ENCODE measurements at regions not wholly inside any gene's neighbourhood (a gene's known extent, or its start where the extent isn't known, plus 50 kb on each side); places are given as distances from the start of the nearest gene placed in this dataset.

DNA sequence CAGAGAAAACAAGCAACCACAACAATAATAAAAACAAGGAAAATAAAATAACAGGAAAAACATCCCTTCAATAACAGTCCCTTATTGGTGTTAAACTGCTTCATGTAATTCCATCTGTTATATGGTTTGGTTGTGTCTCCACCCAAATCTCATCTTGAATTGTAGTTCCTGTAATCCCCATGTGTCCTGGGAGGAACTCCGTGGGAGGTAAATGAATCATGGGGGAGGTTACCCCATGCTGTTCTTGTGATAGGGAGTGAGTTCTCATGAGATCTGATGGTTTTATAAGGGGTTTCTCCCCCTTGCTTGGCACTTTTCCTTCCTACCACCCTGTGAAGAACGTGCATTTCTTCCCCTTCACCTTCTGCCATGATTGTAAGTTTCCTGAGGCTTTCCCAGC lies 369.8 kb downstream of the TMEM232 start:
- DNase-seq (ENCODE audit: low read depth) = no peak

DNA sequence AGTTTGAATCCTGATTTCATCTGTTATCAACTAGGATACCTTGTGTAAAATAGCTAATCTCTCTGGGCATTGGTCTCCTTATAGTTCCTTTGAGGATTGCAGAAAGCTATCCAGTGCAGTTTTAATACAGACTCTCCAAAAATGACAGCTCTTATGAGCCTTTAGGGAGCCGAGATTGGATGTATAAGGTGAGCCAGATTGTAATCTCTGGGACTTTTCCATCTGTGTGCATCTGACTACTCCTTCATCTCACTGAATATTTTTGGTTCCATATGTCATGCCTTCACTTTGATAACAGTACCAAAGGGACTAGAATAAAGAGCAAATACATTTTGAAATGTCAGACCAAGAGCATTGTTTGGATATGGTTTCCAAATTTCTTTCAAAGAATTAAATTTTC lies 367.2 kb downstream of the TMEM232 start:
- no peak for DNase-seq (ENCODE audit: low read depth)

DNA sequence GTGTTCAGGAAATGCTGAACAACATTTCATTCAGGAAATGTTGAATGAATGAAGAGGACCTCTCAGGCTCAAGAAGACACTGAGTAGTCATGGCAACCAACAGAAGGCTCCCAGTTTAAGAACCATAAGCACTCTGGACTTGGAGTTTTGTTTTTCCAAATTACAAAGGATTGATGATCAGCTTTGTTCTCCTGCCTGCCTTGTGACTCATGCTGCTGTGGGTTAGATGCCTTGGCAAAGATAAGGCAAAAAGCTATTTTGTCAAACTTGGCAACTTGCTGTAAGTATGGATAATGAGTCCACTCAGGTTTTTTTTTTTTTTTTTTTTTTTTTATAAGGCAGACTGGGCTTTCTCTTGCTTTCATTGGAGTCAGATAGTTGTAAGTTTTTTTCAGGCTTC lies 365.0 kb downstream of the TMEM232 start:
- DNase-seq (ENCODE audit: low read depth) = no peak

DNA sequence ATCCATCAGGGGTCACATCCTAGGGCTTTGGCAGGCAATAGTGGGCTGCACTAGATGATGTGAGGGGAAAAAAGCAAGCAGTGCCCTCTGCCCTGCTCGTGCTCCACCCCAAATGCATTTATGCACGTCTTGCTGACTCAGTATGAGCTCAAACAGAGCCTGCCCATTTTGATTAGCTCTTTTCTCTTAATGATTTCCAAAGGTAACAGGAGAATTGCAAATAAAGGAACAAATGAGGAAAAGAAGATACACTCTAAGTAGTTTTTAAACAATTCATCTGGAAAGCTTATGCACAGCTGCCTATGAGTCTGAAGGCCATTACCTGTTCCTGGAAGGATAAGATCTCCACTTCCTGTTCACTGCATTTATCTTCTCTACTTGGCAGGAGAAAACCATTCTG lies 364.2 kb downstream of the TMEM232 start:
- no peak for DNase-seq (ENCODE audit: low read depth)

GRCh38 chr5:110366716-110367115 lies 359.8 kb downstream of the TMEM232 start:
- no peak for DNase-seq (ENCODE audit: low read depth)
